Activated CD4-positive, alpha-beta T cell treated with anti-CD3 and anti-CD28 coated beads for 1 hour (primary cell): ENCODE measurements at regions not wholly inside any gene's neighbourhood (a gene's known extent, or its start where the extent isn't known, plus 50 kb on each side); places are given as distances from the start of the nearest gene placed in this dataset.
"Not testable (repeated sequence)": the region's sequence is repeated elsewhere in the genome, so short reads cannot be mapped to it uniquely, and the experiment has no call there.

Experiments
- DNase-seq: peaks from one replicate; pipeline ENCODE4 v3.0.0-alpha.2; 2020

DNA sequence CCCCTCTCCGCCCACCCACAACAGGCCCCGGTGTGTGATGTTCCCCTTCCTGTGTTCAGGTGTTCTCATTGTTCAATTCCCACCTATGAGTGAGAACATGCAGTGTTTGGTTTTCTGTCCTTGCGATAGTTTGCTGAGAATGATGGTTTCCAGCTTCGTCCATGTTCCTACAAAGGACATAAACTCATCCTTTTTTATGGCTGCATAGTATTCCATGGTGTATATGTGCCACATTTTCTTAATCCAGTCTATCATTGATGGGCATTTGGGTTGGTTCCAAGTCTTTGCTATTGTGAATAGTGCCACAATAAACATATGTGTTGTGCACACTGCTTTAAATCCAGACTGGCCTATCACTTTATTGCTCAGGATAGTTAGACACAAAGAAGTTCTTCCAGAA, 309.1 kb downstream of the MTX2 start:
- not testable (repeated sequence) for DNase-seq

DNA sequence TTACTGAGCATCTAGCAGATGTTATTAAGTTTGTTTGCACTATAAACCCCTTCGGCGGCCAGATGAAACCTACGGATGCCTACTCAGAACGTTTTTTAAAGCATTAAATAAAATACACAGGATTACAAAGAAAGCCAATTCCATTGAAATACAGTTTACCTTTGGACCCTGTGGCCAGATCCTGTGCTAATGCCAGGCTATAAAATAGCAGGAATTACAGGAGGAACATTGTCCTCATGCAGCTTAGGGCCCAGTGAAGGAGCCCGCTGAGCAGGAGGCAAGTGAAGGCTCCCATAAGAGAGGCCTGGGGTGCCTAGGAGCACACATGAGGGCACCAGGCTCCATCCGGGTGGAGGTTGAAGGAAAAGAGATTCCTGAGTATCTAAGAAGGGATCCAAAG, 310.4 kb downstream of the MTX2 start:
- DNase-seq, result no peak

DNA sequence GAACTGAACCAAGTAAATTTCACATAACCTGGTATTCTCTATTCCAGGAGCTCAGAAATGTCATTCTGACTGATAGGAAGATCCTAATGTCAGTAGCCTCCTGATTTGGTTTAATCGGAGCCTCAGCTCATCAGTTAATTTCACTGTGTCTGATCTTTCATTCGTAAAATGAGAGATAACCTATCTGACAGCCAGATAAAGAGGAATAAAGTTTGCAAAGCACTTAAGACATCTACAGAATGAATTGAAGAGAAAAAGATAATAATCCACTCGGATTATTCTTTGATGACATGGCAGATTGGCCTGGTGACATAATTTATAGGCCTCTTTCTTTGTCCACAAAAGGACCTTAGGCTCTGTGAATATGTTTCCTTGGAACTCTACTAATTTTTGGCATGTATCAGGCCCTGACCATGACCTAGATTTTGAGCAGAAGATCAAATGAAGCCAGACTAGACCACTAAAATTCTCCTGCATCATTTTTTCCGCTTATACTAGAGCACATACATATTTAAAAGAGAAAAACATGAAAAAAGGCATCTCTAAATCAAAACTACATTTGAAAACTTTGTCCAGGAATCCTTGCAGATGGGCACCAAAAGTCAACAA, 312.4 kb downstream of the MTX2 start:
- DNase-seq, result no peak

- DNase-seq, result no peak
These were observed 312.9 kb downstream of the MTX2 start for GRCh38 chr2:176582176-176582575.

DNA sequence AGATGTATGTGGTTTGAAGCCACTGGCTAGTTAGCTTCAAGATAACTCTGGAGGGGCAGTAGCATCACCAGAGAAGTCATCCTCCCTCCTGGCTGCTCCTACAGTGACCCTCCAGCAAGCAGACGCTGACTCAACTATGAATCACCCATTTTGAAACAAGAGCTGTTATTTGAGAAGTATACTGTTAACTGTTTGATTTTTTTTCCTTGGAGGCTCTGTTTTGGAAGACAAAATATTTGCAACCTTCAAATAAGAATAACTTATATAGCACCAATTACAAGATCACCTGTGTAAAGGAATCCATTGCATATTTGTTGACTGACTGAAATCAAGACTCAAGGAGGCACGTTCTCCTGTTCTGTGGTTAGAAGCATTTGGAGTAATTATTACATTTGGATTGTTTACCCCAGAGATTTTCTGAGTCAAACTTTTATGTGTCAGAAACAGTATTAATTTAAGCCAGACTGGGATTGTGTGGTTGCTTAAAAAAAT, 313.8 kb downstream of the MTX2 start:
- DNase-seq, result no peak

- DNase-seq, result no peak
These were observed 314.4 kb downstream of the MTX2 start for GRCh38 chr2:176583607-176584006.

DNA sequence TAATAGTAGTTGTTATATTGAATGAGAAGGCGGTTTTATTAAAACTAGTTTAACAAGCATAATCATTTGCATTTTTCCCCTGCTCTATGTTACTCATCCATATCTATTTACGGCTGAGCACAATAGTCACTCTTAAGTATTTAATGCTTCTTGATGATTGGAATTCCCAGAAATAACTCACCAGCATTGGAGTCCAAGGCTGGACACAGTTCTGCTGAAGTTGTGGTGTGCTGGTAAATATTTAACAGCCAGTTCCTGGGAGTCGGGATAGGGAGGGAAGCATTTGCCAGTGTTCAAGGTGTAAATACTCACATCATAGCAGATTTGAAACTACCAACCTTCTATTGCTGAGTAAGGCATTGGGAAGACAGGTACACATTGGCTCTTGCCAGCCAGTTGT, 315.1 kb downstream of the MTX2 start:
- DNase-seq, result no peak

- DNase-seq, result no peak
These were observed 316.0 kb downstream of the MTX2 start for GRCh38 chr2:176585291-176585690.

DNA sequence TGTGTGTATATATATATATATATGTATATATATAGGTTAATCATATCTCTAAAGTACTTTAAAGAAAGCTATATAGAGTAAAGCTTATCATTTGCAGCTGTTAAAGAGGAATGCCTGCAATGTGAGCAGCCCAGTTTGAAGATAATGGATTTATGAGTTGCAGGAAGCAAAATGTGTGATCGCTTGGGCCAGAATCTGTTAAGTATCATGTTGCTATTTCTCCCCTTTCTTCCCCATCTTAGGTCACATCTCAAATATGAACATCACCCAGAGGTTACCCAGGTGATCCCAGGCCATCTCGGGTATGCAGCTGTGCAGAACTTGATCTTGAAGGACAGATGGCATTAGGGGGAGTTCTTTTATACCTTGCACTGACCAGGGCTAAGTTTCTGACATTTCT, 316.5 kb downstream of the MTX2 start:
- DNase-seq, result no peak

- DNase-seq, result no peak
These were observed 320.0 kb downstream of the MTX2 start for GRCh38 chr2:176589287-176589686.

DNA sequence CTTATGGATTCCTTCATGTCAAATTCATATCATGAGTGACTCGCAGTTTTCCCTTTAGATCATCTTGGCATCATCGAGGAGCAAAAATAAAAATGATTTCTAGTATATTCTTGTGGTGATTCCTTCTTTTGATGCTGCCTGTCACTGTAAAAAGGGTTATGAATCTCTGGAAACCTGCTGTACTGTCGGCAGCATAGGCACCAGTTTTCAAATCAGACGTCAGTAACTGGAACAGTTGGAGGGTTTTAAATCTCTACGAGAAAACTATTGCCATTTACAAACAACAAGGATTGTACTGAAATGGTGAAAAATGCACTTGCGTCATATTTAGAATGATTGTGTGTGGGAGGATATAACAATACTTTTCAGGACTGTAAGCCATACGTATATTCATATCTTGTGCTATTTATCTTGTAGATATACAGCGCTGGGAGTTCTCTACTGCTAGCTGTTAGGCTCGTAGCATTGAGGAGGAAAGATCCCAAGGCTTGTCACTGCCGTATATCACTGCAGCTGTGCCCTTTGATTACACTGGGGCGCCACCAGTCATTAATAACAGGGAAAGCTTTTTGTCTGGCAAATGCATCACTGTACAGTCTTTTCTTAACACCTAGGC, 320.7 kb downstream of the MTX2 start:
- DNase-seq, result no peak

- DNase-seq, result no peak
These were observed 323.0 kb downstream of the MTX2 start for GRCh38 chr2:176592216-176592615.

GRCh38 chr2:176595986-176596385, 326.7 kb downstream of the MTX2 start:
- DNase-seq, result no peak

DNA sequence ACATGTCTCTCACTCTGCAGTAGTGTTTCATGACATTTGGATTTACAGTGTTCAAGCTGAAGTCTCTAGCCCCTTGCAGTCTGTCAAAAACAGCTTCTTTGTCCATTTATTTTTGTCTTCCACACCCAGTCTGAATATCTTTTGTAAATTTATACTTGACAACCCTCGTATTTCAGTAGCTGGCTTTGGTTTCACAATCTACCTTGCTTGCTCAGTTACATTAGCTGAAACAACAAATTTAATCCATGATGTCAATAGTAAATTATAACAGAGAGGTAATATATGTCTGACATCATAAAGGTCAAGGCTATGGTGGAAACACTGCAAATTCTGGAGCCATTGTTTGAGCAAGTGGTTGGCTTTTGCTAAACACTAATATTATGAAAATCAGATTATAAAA, 328.7 kb downstream of the MTX2 start:
- DNase-seq, result no peak

- DNase-seq, result no peak
These were observed 329.1 kb downstream of the MTX2 start for GRCh38 chr2:176598351-176598750.

DNA sequence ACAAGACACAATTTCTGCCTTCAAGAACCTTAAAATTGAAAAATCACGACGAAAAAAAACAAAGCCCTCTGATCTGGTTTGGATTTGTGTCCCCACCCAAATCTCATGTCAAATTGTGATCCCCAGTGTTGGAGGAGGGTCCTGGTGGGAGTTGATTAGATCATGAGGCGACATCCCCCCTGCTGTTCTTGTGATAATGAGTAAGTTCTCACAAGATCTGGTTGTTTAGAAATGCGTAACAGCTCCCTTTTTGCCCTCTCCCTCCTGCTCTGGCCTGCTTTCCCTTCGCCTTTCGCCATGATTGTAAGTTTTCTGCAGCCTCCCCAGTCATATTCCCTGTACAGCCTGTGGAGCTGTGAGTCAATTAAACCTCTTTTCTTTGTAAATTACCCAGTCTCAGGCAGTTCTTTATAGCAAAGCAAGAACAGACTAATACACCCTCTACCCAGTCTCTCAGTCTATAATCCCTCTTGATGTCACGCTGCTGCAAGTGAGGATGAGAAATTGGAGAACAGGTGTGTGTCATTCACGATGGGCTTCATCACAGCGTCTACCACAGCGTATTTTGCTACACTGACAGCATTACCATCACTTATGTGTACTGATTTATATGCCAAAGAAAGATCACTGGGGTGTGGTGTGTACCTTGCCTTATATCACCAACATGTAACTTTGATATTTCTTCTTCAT, 330.7 kb downstream of the MTX2 start:
- DNase-seq, result no peak

DNA sequence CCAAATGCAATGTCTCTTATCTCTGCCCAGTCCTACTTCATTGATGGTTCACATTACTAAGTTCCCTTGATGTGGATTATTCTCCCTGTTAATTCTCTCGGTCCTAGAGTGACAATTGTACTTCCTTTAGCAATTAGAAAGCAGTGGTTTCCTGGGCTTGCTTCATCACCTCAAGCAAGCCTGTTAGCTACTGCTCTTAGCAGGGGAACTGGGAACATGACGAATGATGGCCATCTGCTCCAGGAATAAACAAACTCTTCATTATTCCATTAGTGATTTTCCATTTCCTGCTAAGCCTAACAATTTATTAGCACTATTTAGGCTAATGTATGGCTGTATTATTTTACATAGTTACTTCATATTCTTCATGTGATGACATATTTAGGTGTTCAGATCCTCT, 331.8 kb downstream of the MTX2 start:
- no peak for DNase-seq

DNA sequence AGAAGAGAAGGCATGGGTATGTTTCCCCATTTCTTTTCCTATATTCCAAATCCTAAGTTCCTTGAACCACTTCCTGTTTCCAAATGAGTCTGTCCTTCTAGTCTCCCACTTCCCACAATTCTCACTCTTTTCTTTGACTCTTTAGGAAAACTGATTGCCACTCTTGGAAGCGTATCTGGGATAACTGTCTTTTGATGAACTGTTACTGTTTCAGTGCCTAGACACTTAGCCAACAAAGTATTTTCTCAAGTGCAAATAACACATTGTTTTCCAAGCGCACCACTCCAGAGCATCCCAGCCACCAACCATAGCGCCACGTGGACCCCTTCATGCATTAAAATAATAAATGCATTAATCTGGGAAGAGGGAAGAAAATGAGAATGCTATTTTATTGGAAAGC, 342.8 kb downstream of the MTX2 start:
- no peak for DNase-seq

DNA sequence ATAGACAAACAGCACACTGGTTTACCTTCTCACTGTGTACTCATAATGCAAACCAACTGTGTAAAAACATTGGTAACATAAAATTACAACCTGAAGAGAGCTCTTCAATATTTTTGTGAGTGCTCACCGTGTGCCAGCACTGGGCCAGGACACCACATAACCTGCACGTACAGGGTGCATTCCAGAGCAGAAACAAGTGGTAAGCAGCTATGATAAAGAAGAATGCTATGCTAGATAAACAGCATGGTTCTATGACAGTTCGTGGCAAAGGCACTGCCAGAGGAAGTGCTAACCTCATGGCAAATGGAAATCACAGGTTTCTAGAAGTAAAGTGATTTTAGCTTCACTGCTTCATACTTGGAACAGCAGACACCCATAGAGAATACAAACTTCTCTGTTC, 343.5 kb downstream of the MTX2 start:
- DNase-seq, result no peak

GRCh38 chr2:176613323-176613987, 344.2 kb downstream of the MTX2 start:
- DNase-seq, result no peak

GRCh38 chr2:176614049-176614448, 344.8 kb downstream of the MTX2 start:
- no peak for DNase-seq

- DNase-seq, result no peak
These were observed 345.7 kb downstream of the MTX2 start for GRCh38 chr2:176614930-176615329.

DNA sequence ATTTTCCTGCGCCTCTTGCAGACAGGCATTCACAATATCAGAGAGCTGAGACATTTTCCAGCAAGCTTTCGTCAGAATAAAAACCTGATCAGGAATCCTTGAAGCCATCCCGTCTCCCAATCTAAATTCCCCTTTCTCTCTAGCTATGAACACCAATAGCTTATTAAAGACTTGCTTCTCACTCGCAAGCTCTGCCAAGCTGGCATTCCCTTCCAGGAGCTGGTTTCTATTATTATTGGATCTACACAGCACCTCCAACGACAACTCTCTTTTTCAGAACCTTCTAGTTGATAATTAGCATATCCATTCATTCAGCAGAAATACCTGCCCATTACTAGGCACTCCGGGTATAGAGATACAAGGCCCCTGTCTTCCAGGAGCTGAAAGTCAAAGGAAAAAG, 350.3 kb downstream of the MTX2 start:
- no peak for DNase-seq

DNA sequence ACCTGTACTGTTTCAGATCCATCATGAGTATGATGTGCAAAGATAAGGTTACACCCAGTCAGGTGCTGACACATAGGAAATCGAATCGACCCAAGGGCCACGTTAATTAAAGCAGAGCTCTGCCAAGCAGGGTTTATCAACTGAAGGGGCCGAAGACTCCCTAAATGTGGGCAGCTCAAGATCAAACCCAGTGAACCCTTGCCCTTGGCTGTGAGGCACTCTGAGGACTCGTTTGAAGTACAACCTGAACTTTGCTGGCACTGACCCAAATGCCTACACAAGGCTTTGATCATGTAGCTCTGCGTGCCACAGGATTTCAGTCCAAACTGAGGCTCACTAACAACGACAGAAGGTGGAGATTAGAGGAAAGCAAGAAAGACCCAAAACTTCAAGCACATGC, 352.1 kb downstream of the MTX2 start:
- DNase-seq, result no peak
